Body of pancreas (tissue), 4 donors: ENCODE measurements at regions not wholly inside any gene's neighbourhood (a gene's known extent, or its start where the extent isn't known, plus 50 kb on each side); places are given as distances from the start of the nearest gene placed in this dataset.

Experiments
- ATAC-seq: fragments of 150-250 bp; one replicate; pipeline ENCODE4 v1.9.1; 2016
- DNase-seq, 4 donors: peaks; one replicate each; pipeline ENCODE4 v3.0.0-alpha.2; 2019
- H3K27ac ChIP-seq, 4 donors: fragments of 200-600 bp; sonication (generic); 1 replicate in 3 of 4; 2 replicates in 1 of 4; pipeline versions ENCODE4 v1.5.1 to v1.6.1; 2016 to 2019; ENCODE audit warnings: mild to moderate bottlenecking in 1 of 4, mixed read lengths in 1 of 4, moderate library complexity in 1 of 4
- H3K27me3 ChIP-seq, 2 donors: fragments of 200-600 bp; sonication (generic); one replicate each; pipeline ENCODE4 v1.6.0; 2016; ENCODE audit warnings: mild to moderate bottlenecking in 1 of 2
- H3K36me3 ChIP-seq, 2 donors: fragments of 200-600 bp; sonication (generic); replicated peaks in 1 of 2; 2 replicates each; pipeline ENCODE4 v1.5.1; 2016; ENCODE audit warnings: low read depth in 2 of 2; ENCODE audit not compliant: insufficient read depth in 1 of 2
- H3K4me1 ChIP-seq: fragments of 200-600 bp; sonication (generic); one replicate; pipeline ENCODE4 v1.6.0; 2016
- H3K4me3 ChIP-seq, 2 donors: fragments of 200-600 bp; sonication (generic); 1 replicate in 1 of 2; 2 replicates in 1 of 2; pipeline ENCODE4 v1.5.1; 2016 to 2019
- H3K9me3 ChIP-seq, 3 donors: fragments of 200-600 bp; sonication (generic); 1 replicate in 2 of 3; 2 replicates in 1 of 3; pipeline ENCODE4 v1.5.1; 2016
- POLR2A ChIP-seq, 3 donors: fragments of 450-650 bp; IDR thresholded peaks; one replicate each; pipeline ENCODE4 v1.6.1; 2016; ENCODE audit warnings: antibody characterized with exemption in 3 of 3, mild to moderate bottlenecking in 2 of 3
- WGBS, 2 donors: methylation state at CpG; one replicate each; pipeline ENCODE4 v1.1.5; 2017; 5-methylcytosine and 5-hydroxymethylcytosine counted together
- intact Hi-C: fragments of 100-400 bp; cut with DNase I; formaldehyde crosslinking; loops from one replicate; pipeline ENCODE4 v1.15.1; 2023
- TF ChIP-seq, protein P1 (sequence below), 7 experiments: fragments of 450-650 bp in 4 of 7; fragments of 200-600 bp in 3 of 7; sonication (generic) in 3 of 7; IDR thresholded peaks; one replicate each; pipeline ENCODE4 v1.5.1; 2016 to 2019; ENCODE audit warnings: antibody characterized with exemption in 7 of 7

DNA sequence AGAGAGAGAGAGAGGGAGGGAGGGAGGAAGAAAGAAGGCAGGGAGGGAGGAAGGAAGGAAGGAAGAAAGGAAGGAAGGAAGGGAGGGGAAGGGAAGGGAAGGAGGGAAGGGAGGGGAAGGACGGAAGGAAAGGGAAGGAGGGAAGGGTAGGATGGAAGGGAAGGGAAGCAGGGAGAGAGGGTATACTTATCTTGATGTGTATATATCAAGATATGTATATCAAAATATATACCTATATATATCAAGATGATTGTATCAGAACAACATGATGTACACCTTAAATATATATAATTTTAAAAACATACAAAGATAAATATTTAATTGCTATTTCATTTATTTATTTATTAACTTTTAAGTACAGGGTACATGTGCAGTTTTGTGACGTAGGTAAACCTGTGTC lies 96.8 kb upstream of the ADAMTS16 start:
- DNase-seq (no peak), ATAC-seq (no peak)
- Histone ChIP-seq H3K36me3 (no peaks in the 10 kb centered on the region), H3K27me3 (no peaks in the 10 kb centered on the region), H3K27ac (no peak overlapping the region), H3K9me3 (no peaks in the 10 kb centered on the region), H3K4me1 (no peaks in the 10 kb centered on the region), H3K4me3 (no peak overlapping the region)
- intact Hi-C loops = no loop called here
- TF ChIP-seq, protein P1, sequence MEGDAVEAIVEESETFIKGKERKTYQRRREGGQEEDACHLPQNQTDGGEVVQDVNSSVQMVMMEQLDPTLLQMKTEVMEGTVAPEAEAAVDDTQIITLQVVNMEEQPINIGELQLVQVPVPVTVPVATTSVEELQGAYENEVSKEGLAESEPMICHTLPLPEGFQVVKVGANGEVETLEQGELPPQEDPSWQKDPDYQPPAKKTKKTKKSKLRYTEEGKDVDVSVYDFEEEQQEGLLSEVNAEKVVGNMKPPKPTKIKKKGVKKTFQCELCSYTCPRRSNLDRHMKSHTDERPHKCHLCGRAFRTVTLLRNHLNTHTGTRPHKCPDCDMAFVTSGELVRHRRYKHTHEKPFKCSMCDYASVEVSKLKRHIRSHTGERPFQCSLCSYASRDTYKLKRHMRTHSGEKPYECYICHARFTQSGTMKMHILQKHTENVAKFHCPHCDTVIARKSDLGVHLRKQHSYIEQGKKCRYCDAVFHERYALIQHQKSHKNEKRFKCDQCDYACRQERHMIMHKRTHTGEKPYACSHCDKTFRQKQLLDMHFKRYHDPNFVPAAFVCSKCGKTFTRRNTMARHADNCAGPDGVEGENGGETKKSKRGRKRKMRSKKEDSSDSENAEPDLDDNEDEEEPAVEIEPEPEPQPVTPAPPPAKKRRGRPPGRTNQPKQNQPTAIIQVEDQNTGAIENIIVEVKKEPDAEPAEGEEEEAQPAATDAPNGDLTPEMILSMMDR (IDR thresholded peaks at IDR 0.05) = no peak
- no peak for TF ChIP-seq POLR2A (IDR thresholded peaks at IDR 0.05)
- 37 to 38% methylated on average over 2 of the region's 2 CpGs for WGBS, 2 donors

DNA sequence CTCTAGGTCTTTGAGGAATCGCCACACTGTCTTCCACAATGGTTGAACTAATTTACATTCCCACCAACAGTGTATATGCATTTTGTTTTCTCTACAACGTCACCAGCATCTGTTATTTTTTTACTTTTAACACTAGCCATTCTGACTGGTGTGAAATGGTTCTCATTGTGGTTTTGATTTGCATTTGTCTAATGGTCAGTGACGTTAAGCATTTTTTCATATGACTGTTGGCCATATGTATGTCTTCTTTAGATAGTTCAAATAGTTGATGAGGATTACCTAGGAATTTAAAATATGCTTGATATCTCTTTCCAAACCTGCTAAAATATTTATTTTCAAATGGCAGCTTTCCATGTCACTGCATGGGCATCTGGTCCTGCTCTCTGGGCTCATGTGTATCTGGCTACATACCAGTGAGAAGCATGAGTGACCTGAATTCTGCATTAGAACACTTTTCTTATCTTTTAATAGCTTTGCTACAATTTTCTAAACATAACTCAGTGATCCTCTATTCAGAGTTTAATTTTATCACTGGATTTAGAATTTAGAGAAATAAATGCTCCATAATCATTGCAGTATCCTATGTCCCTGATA lies 95.8 kb upstream of the ADAMTS16 start:
- ATAC-seq = no peak
- WGBS, 2 donors = 60 to 64% methylated on average over 3 of the region's 3 CpGs
- Histone ChIP-seq H3K27ac (no peak overlapping the region), H3K9me3 (no peaks in the 10 kb centered on the region), H3K36me3 (no peaks in the 10 kb centered on the region), H3K4me3 (no peak overlapping the region), H3K4me1 (no peaks in the 10 kb centered on the region), H3K27me3 (no peaks in the 10 kb centered on the region)
- intact Hi-C loops = no loop called here
- TF ChIP-seq POLR2A (IDR thresholded peaks at IDR 0.05) = no peak
- TF ChIP-seq, protein P1 (IDR thresholded peaks at IDR 0.05) = no peak
- DNase-seq = no peak

DNA sequence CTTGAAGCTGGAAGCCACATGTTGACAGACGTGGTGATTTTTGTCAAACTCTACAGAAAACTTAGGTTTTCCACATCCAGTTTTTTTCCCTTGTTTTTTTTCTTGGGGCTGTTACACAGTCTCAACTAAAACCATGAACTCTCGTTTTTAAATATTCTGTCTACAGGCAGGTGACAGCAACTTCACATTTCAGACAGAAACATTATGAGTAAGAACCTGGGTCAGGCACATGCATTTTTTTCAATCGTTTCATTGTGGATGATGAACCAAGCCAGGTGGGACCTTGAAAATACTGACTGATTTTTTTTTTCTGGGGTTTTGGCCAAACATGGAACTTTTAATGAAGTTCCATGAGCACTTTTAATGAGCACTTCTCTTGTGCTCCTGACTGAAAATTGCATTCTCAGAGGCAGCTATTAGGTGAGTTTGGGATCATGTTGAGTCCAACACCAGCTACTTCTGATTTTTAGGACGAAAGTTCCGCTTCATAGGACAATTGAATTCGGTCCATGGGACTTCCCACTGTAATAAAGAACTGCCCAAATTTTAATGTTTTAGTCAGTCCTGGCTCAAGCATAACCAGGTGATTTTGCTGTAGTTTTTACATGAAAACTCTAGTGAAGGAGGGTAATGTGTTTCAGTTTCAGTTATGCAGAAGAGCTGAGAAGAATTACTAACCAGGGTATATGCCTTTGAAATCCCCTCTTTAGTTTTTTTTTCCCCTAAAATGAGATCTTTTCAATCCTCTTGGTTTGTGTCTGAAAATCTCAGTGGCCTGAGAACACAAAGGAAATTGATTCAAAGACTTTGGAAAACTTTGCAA lies 93.2 kb upstream of the ADAMTS16 start:
- TF ChIP-seq, protein P1 (IDR thresholded peaks at IDR 0.05) = no peak
- no peak for TF ChIP-seq POLR2A (IDR thresholded peaks at IDR 0.05)

DNA sequence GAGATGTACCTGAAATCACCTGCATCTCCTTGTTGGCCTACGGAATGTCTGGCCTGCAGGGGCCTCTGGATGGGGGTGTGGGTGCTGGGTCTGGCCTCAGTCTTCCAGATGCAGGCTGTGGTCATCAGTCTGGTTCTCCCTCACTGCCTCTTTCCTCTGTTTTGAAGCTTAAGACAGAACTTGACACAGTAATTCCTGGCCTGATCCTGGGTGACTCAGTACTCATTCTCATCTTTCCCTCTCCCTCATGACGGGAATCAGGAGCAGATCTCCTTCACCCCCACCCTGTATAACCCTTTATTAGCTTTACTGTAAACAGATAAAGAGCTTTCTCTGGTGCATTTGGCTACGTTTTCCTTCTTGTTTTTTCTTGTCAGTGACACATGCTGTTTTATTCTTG lies 89.3 kb upstream of the ADAMTS16 start:
- no peak overlapping the region for H3K4me3 ChIP-seq
- intact Hi-C loops = no loop called here
- H3K4me1 ChIP-seq = no peaks in the 10 kb centered on the region
- no peak for DNase-seq
- no peaks in the 10 kb centered on the region for H3K36me3 ChIP-seq
- no peaks in the 10 kb centered on the region for H3K27me3 ChIP-seq
- WGBS, 2 donors = 26 to 33% methylated on average over 3 of the region's 3 CpGs
- TF ChIP-seq, protein P1 (IDR thresholded peaks at IDR 0.05) = no peak
- no peak for TF ChIP-seq POLR2A (IDR thresholded peaks at IDR 0.05)
- H3K27ac ChIP-seq = no peak overlapping the region
- no peaks in the 10 kb centered on the region for H3K9me3 ChIP-seq
- ATAC-seq = no peak

More for the DNA sequence above, 93.2 kb upstream of the ADAMTS16 start:
- 43 to 51% methylated on average over 6 of the region's 6 CpGs for WGBS, 2 donors
- no peaks in the 10 kb centered on the region for H3K4me1 ChIP-seq
- no peaks in the 10 kb centered on the region for H3K9me3 ChIP-seq
- H3K27me3 ChIP-seq = no peaks in the 10 kb centered on the region
- DNase-seq (no peak), ATAC-seq (no peak)
- no peak overlapping the region for H3K4me3 ChIP-seq
- intact Hi-C loops = no loop called here
- H3K36me3 ChIP-seq = no peaks in the 10 kb centered on the region
- no peak overlapping the region for H3K27ac ChIP-seq
